Stomach (tissue), 4 donors: ENCODE measurements at regions not wholly inside any gene's neighbourhood (a gene's known extent, or its start where the extent isn't known, plus 50 kb on each side); places are given as distances from the start of the nearest gene placed in this dataset.

Experiments
- EP300 ChIP-seq: sonication (generic); formaldehyde crosslinking; IDR thresholded peaks from one replicate; pipeline ENCODE4 v1.6.1; 2017; ENCODE audit warnings: antibody characterized with exemption
- POLR2A ChIP-seq, 4 donors: fragments of 450-650 bp; IDR thresholded peaks; one replicate each; pipeline ENCODE4 v1.6.1; 2016; ENCODE audit warnings: antibody characterized with exemption in 4 of 4, control low read depth in 2 of 4, mild to moderate bottlenecking in 1 of 4, moderate library complexity in 1 of 4
- POLR2AphosphoS5 ChIP-seq, 3 donors: sonication (generic); formaldehyde crosslinking; IDR thresholded peaks; one replicate each; pipeline ENCODE4 v1.6.1; 2016; ENCODE audit warnings: antibody characterized with exemption in 3 of 3
- TF ChIP-seq, protein P1 (sequence below), 7 experiments: fragments of 450-650 bp in 4 of 7; fragments of 200-600 bp in 3 of 7; sonication (generic) in 3 of 7; IDR thresholded peaks; one replicate each; pipeline ENCODE4 v1.5.1; 2016 to 2019; ENCODE audit warnings: antibody characterized with exemption in 7 of 7, control low read depth in 2 of 7, mild to moderate bottlenecking in 1 of 7

DNA sequence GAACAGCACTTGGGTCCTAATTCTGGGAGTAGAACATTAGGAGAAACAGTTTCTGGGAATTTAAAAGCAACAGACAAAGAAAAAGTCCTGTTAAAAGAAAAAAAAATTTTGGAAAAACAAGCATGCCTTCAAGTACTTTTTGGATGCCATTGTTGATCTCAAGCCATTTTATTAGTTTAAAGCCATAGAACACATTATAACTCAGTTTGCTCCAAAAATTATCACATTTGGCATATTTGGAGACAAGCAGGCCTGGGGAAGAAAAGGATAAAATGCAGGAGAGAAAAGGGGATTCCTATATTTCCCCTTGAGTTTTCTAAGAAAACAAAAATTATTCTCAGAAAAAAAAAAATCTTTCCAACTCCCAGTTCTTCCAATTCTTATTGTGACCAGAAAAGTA, 146.8 kb downstream of the TENT5C start:
- TF ChIP-seq, protein P1, sequence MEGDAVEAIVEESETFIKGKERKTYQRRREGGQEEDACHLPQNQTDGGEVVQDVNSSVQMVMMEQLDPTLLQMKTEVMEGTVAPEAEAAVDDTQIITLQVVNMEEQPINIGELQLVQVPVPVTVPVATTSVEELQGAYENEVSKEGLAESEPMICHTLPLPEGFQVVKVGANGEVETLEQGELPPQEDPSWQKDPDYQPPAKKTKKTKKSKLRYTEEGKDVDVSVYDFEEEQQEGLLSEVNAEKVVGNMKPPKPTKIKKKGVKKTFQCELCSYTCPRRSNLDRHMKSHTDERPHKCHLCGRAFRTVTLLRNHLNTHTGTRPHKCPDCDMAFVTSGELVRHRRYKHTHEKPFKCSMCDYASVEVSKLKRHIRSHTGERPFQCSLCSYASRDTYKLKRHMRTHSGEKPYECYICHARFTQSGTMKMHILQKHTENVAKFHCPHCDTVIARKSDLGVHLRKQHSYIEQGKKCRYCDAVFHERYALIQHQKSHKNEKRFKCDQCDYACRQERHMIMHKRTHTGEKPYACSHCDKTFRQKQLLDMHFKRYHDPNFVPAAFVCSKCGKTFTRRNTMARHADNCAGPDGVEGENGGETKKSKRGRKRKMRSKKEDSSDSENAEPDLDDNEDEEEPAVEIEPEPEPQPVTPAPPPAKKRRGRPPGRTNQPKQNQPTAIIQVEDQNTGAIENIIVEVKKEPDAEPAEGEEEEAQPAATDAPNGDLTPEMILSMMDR (IDR thresholded peaks at IDR 0.05) = no peak
- TF ChIP-seq POLR2AphosphoS5 (IDR thresholded peaks at IDR 0.05) = no peak
- no peak for TF ChIP-seq EP300
- no peak for TF ChIP-seq POLR2A (IDR thresholded peaks at IDR 0.05)
